Glutamatergic neuron (in vitro differentiated cells): ENCODE measurements at regions not wholly inside any gene's neighbourhood (a gene's known extent, or its start where the extent isn't known, plus 50 kb on each side); places are given as distances from the start of the nearest gene placed in this dataset.

Source experiments
- DNase-seq: peaks from one replicate; pipeline ENCODE4 v3.0.0; 2022
- H3K27ac Mint-ChIP-seq: one replicate; pipeline ENCODE4 v1.8.0; 2020; ENCODE audit warnings: mild to moderate bottlenecking, mixed read lengths, inconsistent platforms; ENCODE audit not compliant: unreplicated experiment
- H3K27me3 Mint-ChIP-seq: one replicate; pipeline ENCODE4 v1.8.0; 2020; ENCODE audit warnings: mild to moderate bottlenecking, moderate library complexity, mixed read lengths, inconsistent platforms; ENCODE audit not compliant: unreplicated experiment
- H3K36me3 Mint-ChIP-seq: one replicate; pipeline ENCODE4 v1.8.0; 2020; ENCODE audit warnings: mild to moderate bottlenecking, mixed read lengths, inconsistent platforms; ENCODE audit not compliant: unreplicated experiment
- H3K4me1 Mint-ChIP-seq: one replicate; pipeline ENCODE4 v1.8.0; 2020; ENCODE audit warnings: mild to moderate bottlenecking, low read depth, mixed read lengths, inconsistent platforms; ENCODE audit not compliant: unreplicated experiment
- H3K4me3 Mint-ChIP-seq: one replicate; pipeline ENCODE4 v1.8.0; 2020; ENCODE audit warnings: mild to moderate bottlenecking, mixed read lengths, inconsistent platforms; ENCODE audit not compliant: unreplicated experiment
- H3K9me3 Mint-ChIP-seq: one replicate; pipeline ENCODE4 v1.8.0; 2020; ENCODE audit warnings: mild to moderate bottlenecking, moderate library complexity, mixed read lengths, inconsistent platforms; ENCODE audit not compliant: unreplicated experiment
- TF ChIP-seq, protein P1 (sequence below): fragments of 200-600 bp; sonication (generic); IDR thresholded peaks from one replicate; pipeline ENCODE4 v1.5.0; 2021; ENCODE audit not compliant: partially characterized antibody, unreplicated experiment

GRCh38 chr15:68487087-68487843 is 55.3 kb upstream of the ITGA11 start:
- H3K36me3 Mint-ChIP-seq = peaks cover 4% of the 10 kb centered on the region
- peaks cover 3% of the 10 kb centered on the region for H3K27me3 Mint-ChIP-seq
- DNase-seq = no peak
- H3K4me1 Mint-ChIP-seq = peaks cover 4% of the 10 kb centered on the region
- no peak overlapping the region for H3K27ac Mint-ChIP-seq
- H3K4me3 Mint-ChIP-seq = no peak overlapping the region
- peaks cover 2% of the 10 kb centered on the region for H3K9me3 Mint-ChIP-seq
- TF ChIP-seq, protein P1, sequence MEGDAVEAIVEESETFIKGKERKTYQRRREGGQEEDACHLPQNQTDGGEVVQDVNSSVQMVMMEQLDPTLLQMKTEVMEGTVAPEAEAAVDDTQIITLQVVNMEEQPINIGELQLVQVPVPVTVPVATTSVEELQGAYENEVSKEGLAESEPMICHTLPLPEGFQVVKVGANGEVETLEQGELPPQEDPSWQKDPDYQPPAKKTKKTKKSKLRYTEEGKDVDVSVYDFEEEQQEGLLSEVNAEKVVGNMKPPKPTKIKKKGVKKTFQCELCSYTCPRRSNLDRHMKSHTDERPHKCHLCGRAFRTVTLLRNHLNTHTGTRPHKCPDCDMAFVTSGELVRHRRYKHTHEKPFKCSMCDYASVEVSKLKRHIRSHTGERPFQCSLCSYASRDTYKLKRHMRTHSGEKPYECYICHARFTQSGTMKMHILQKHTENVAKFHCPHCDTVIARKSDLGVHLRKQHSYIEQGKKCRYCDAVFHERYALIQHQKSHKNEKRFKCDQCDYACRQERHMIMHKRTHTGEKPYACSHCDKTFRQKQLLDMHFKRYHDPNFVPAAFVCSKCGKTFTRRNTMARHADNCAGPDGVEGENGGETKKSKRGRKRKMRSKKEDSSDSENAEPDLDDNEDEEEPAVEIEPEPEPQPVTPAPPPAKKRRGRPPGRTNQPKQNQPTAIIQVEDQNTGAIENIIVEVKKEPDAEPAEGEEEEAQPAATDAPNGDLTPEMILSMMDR = no peak

GRCh38 chr15:68488290-68488689 is 56.3 kb upstream of the ITGA11 start:
- peaks cover 2% of the 10 kb centered on the region for H3K9me3 Mint-ChIP-seq
- peaks cover 8% of the 10 kb centered on the region for H3K4me1 Mint-ChIP-seq
- no peak overlapping the region for H3K4me3 Mint-ChIP-seq
- no peak overlapping the region for H3K27ac Mint-ChIP-seq
- TF ChIP-seq, protein P1 = no peak
- peaks cover 4% of the 10 kb centered on the region for H3K36me3 Mint-ChIP-seq
- DNase-seq = no peak
- peaks cover 3% of the 10 kb centered on the region for H3K27me3 Mint-ChIP-seq

DNA sequence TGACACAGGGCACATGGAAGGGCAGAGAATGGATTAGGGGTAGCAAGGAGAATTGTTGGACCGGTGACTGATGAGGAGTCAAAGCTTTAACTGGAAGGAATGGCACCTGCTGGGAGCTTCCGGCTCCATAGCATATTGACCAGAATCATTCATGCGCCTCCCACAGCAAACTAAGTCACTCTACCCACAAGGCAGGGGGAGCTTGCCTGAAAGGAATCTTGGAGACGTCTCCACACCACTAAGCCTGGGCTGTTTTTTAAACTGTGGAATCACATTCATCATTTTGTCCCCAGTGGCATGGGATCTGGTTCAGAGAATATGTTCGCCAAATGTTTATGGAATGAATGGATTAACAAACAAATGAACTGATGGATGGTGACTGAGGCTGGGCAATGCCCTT is 57.0 kb upstream of the ITGA11 start:
- peaks cover 3% of the 10 kb centered on the region for H3K27me3 Mint-ChIP-seq
- DNase-seq = no peak
- H3K27ac Mint-ChIP-seq = no peak overlapping the region
- no peak overlapping the region for H3K4me3 Mint-ChIP-seq
- H3K9me3 Mint-ChIP-seq = peaks cover 2% of the 10 kb centered on the region
- H3K36me3 Mint-ChIP-seq = peaks cover 4% of the 10 kb centered on the region
- TF ChIP-seq, protein P1 = no peak
- H3K4me1 Mint-ChIP-seq = peaks cover 8% of the 10 kb centered on the region

DNA sequence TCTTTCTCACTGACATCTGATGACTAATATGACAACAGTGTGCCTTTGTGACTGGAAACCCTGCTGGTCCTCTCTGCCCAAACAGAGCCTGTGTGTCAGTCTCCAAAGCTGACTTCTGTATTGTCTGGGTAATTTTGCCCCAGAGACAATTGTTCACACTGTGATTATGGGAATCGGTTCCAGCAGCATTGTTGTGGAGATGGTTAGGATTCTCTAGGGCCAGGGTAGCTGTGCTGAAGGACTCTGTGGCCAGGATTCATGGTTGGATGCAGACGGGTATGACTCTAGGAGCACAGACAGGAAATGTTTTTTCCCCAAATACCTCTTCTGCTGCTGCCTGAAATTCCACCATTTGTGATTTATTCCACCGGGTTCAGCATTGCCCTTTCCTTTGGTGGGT is 57.5 kb upstream of the ITGA11 start:
- Mint-ChIP-seq H3K4me3 (no peak overlapping the region), H3K4me1 (peaks cover 8% of the 10 kb centered on the region), H3K27me3 (peaks cover 3% of the 10 kb centered on the region), H3K27ac (no peak overlapping the region), H3K9me3 (no peaks in the 10 kb centered on the region), H3K36me3 (peaks cover 4% of the 10 kb centered on the region)
- TF ChIP-seq, protein P1 = no peak
- DNase-seq = no peak

GRCh38 chr15:68491415-68492106 is 59.6 kb upstream of the ITGA11 start:
- peaks cover 10% of the 10 kb centered on the region for H3K36me3 Mint-ChIP-seq
- no peak for DNase-seq
- no peak overlapping the region for H3K27ac Mint-ChIP-seq
- H3K27me3 Mint-ChIP-seq = peaks cover 2% of the 10 kb centered on the region
- no peak overlapping the region for H3K4me3 Mint-ChIP-seq
- H3K4me1 Mint-ChIP-seq = peaks cover 9% of the 10 kb centered on the region
- no peaks in the 10 kb centered on the region for H3K9me3 Mint-ChIP-seq
- TF ChIP-seq, protein P1 = no peak
